IMR-90 (cell line): ENCODE measurements at regions not wholly inside any gene's neighbourhood (a gene's known extent, or its start where the extent isn't known, plus 50 kb on each side); places are given as distances from the start of the nearest gene placed in this dataset.

Experiments
- ATAC-seq: fragments of 200-7000 bp; cut with Tn5 transposase; 2 replicates; pipeline ENCODE4 v1.9.1; 2020; ENCODE audit warnings: low read depth, mild to moderate bottlenecking, moderate library complexity
- BruUV-seq: library from RNA; stranded (reverse); fragments of 400-500 nt; replicated peaks from 2 replicates; lab custom pipeline; 2021; lab: Mats Ljungman, UMichigan
- CTCF ChIA-PET: fragments of 300-600 bp; formaldehyde crosslinking; extraction: SDS; loops from one replicate; lab custom pipeline; 2021; ENCODE audit warnings: antibody characterized with exemption; lab: Yijun Ruan, JAX
- POLR2A ChIA-PET: fragments of 300-600 bp; sonication (Branson Sonifier 250); formaldehyde crosslinking; loops from one replicate; lab custom pipeline; 2022; ENCODE audit warnings: antibody characterized with exemption; ENCODE audit not compliant: unreplicated experiment; lab: Charles Lee
- DNase-seq: peaks from one replicate; pipeline ENCODE4 v3.0.0; 2013
- H2AFZ ChIP-seq: replicated peaks from 2 replicates; pipeline ENCODE3; 2013; ENCODE audit warnings: low read length, mild to moderate bottlenecking; ENCODE audit not compliant: poor library complexity
- H2AK5ac ChIP-seq: 2 replicates; pipeline ENCODE4 v1.6.1; 2013; ENCODE audit warnings: low read depth, low read length, inconsistent platforms
- H2AK9ac ChIP-seq: replicated peaks from 2 replicates; pipeline ENCODE3; 2013; ENCODE audit warnings: mild to moderate bottlenecking, low read depth, low read length, moderate library complexity; ENCODE audit not compliant: poor library complexity
- H2BK120ac ChIP-seq: 2 replicates; pipeline ENCODE4 v1.6.1; 2013; ENCODE audit warnings: low read depth, low read length, inconsistent platforms
- H2BK15ac ChIP-seq: 3 replicates; pipeline ENCODE4 v1.6.1; 2013; ENCODE audit warnings: low read depth, low read length, inconsistent platforms
- H2BK20ac ChIP-seq: 2 replicates; pipeline ENCODE4 v1.6.1; 2013; ENCODE audit warnings: low read depth, mild to moderate bottlenecking, inconsistent platforms, low read length, moderate library complexity
- H2BK5ac ChIP-seq: 2 replicates; pipeline ENCODE4 v1.6.1; 2013; ENCODE audit warnings: mild to moderate bottlenecking, low read depth, low read length, inconsistent platforms; ENCODE audit not compliant: poor library complexity, severe bottlenecking
- H3K14ac ChIP-seq: replicated peaks from 2 replicates; pipeline ENCODE4 v1.6.1; 2013; ENCODE audit warnings: low read depth, low read length, inconsistent platforms
- H3K18ac ChIP-seq: 2 replicates; pipeline ENCODE4 v1.6.1; 2013; ENCODE audit warnings: low read depth, low read length, control low read depth
- H3K23ac ChIP-seq: 2 replicates; pipeline ENCODE4 v1.6.1; 2013; ENCODE audit warnings: low read depth, low read length, inconsistent platforms
- H3K27ac ChIP-seq: 2 replicates; pipeline ENCODE4 v1.5.1; 2013; ENCODE audit warnings: mild to moderate bottlenecking, control low read depth, low read length; ENCODE audit not compliant: insufficient read depth
- H3K27me3 ChIP-seq: 2 replicates; pipeline ENCODE4 v1.6.1; 2013; ENCODE audit warnings: low read length; ENCODE audit not compliant: control insufficient read depth, insufficient read depth
- H3K36me3 ChIP-seq: 2 replicates; pipeline ENCODE4 v1.6.1; 2013; ENCODE audit warnings: low read length, mixed read lengths; ENCODE audit not compliant: control insufficient read depth, insufficient read depth
- H3K4ac ChIP-seq: 2 replicates; pipeline ENCODE4 v1.6.1; 2013; ENCODE audit warnings: low read depth, low read length, inconsistent platforms
- H3K4me1 ChIP-seq: 2 replicates; pipeline ENCODE4 v1.6.1; 2013; ENCODE audit warnings: low read length, mixed read lengths; ENCODE audit not compliant: control insufficient read depth, insufficient read depth
- H3K4me2 ChIP-seq: 2 replicates; pipeline ENCODE4 v1.6.1; 2013; ENCODE audit warnings: low read depth, mild to moderate bottlenecking, control low read depth, low read length, moderate library complexity
- H3K4me3 ChIP-seq: 2 replicates; pipeline ENCODE4 v1.5.1; 2013; ENCODE audit warnings: low read depth, mild to moderate bottlenecking, control low read depth, low read length, moderate library complexity; ENCODE audit not compliant: insufficient read depth
- H3K56ac ChIP-seq: 2 replicates; pipeline ENCODE4 v1.6.1; 2013; ENCODE audit warnings: low read length, inconsistent platforms; ENCODE audit not compliant: insufficient read depth; ENCODE audit errors: extremely low read depth
- H3K79me1 ChIP-seq, 2 experiments: 2 replicates each; pipeline ENCODE4 v1.6.1; 2013; ENCODE audit warnings: low read length in 2 of 2, inconsistent platforms in 1 of 2, low read depth in 1 of 2
- H3K9ac ChIP-seq: 2 replicates; pipeline ENCODE4 v1.6.1; 2013; ENCODE audit warnings: low read depth, low read length, control low read depth
- H3K9me1 ChIP-seq: 2 replicates; pipeline ENCODE4 v1.6.1; 2013; ENCODE audit warnings: low read length, inconsistent platforms; ENCODE audit not compliant: insufficient read depth
- H3K9me3 ChIP-seq: 2 replicates; pipeline ENCODE4 v1.6.1; 2013; ENCODE audit warnings: low read length; ENCODE audit not compliant: control insufficient read depth, insufficient read depth
- H4K20me1 ChIP-seq: 2 replicates; pipeline ENCODE4 v1.6.1; 2013; ENCODE audit warnings: low read length, inconsistent platforms; ENCODE audit not compliant: insufficient read depth
- H4K5ac ChIP-seq: 2 replicates; pipeline ENCODE4 v1.6.1; 2013; ENCODE audit warnings: mild to moderate bottlenecking, low read depth, low read length, control low read depth
- H4K8ac ChIP-seq, 2 experiments: 2 replicates each; pipeline ENCODE4 v1.6.1; 2013; ENCODE audit warnings: low read depth in 2 of 2, low read length in 2 of 2, control low read depth in 1 of 2, inconsistent platforms in 1 of 2
- H4K91ac ChIP-seq: 2 replicates; pipeline ENCODE4 v1.6.1; 2013; ENCODE audit warnings: low read depth, low read length, inconsistent platforms; ENCODE audit not compliant: insufficient read depth
- BHLHE40 ChIP-seq: fragments of 150-350 bp; IDR thresholded peaks from 2 replicates; pipeline ENCODE4 v1.6.1; 2016; ENCODE audit warnings: mild to moderate bottlenecking, low read depth, low read length
- dilution Hi-C: fragments of 300-500 bp; cut with HindIII; formaldehyde crosslinking; loops from one replicate; pipeline ENCODE4 v1.14.3; 2018; ENCODE audit warnings: low sequenced_read_pairs; ENCODE audit not compliant: unreplicated experiment
- in situ Hi-C: fragments of 300-500 bp; cut with MboI; formaldehyde crosslinking; loops from 3 replicates; pipeline ENCODE4 v1.14.3; 2019; ENCODE audit warnings: low sequenced_read_pairs, inconsistent platforms, mixed read lengths
- intact Hi-C: fragments of 100-400 bp; cut with micrococcal nuclease; formaldehyde crosslinking; loops from 2 replicates; pipeline ENCODE4 v1.10.0; 2022

DNA sequence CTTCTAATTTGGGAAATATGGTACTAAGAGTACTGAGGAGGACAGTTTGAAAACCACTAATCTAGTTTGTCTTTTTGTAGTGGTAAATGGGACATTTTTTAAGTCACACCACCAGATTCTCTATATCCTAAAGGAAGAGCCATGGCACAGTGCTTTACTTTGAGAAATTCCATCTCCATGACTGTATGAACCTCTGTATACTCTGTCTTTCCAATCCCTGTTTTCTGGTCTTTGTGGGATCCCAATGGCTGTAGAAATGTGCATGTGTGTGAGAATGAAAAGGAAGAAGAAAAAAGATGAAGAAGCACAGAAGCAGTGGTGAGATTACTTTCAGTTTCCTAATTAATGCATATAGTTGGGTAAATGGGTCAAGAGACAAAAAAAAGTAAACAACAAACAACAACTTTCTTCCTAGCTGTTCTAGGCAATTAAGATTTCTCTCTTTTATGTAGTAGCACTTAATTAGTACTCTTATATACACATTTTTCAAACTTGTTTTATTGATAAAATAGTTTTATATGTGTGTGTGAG lies 141.2 kb upstream of the HCRTR2 start:
- no peaks in the 10 kb centered on the region for H3K9me3 ChIP-seq
- BruUV-seq = no TSS peak
- DNase-seq = peak; percentile 65

More for the DNA sequence above, 141.2 kb upstream of the HCRTR2 start:
- ChIA-PET POLR2A (no interaction called here), CTCF (no interaction called here)
- Histone ChIP-seq H2BK15ac (no peak overlapping the region), H3K4me3 (no peak overlapping the region), H3K9ac (no peak overlapping the region), H2AK5ac (no peak overlapping the region), H3K27ac (no peak overlapping the region), H4K5ac (no peak overlapping the region), H3K14ac (no peak overlapping the region), H2AFZ (no peak overlapping the region), H3K4me2 (peak overlapping the region; percentile 80), H2AK9ac (no peak overlapping the region), H4K8ac (peak overlapping the region in 1 of 2 experiments; percentile 17; a peak in 1 of 4 replicates), H3K23ac (no peak overlapping the region), H3K4me1 (no peaks in the 10 kb centered on the region), H2BK20ac (no peak overlapping the region), H2BK120ac (no peak overlapping the region), H4K91ac (no peak overlapping the region), H3K56ac (no peak overlapping the region), H3K18ac (0 out of 2 replicates have a peak overlapping the region, but pooled peaks have one; percentile 1), H3K27me3 (no peaks in the 10 kb centered on the region), H3K4ac (no peak overlapping the region), H4K20me1 (no peaks in the 10 kb centered on the region), H3K36me3 (no peaks in the 10 kb centered on the region), H3K9me1 (no peaks in the 10 kb centered on the region), H2BK5ac (peak overlapping the region; percentile 56), H3K79me1 (no peaks in the 10 kb centered on the region)
- peak; percentile 94 for ATAC-seq
- in situ Hi-C loops = no loop called here
- intact Hi-C loops = no loop called here
- TF ChIP-seq BHLHE40 = no peak
- dilution Hi-C loops = no loop called here
